ENCODE measurements at regions not wholly inside any gene's neighbourhood (a gene's known extent, or its start where the extent isn't known, plus 50 kb on each side); places are given as distances from the start of the nearest gene placed in this dataset.

- intact Hi-C loops (cut with micrococcal nuclease): no loop called here
Measured at GRCh38 chr4:112845386-112845785, 204.1 kb upstream of the ANK2 start.

- intact Hi-C loops (cut with micrococcal nuclease): no loop called here
Measured at GRCh38 chr4:112847045-112847444, 202.4 kb upstream of the ANK2 start.

GRCh38 chr4:112847781-112848180 lies 201.7 kb upstream of the ANK2 start:
- intact Hi-C loops (cut with micrococcal nuclease): no loop called here

- intact Hi-C loops (cut with micrococcal nuclease): no loop called here
Measured at GRCh38 chr4:112848911-112849310, 200.5 kb upstream of the ANK2 start.

GRCh38 chr4:112852601-112853000 lies 196.9 kb upstream of the ANK2 start:
- intact Hi-C loops (cut with micrococcal nuclease): no loop called here

GRCh38 chr4:112853662-112854256 lies 195.7 kb upstream of the ANK2 start:
- intact Hi-C loops (cut with micrococcal nuclease): no loop called here

GRCh38 chr4:112854420-112854819 lies 195.0 kb upstream of the ANK2 start:
- intact Hi-C loops (cut with micrococcal nuclease): no loop called here

- intact Hi-C loops (cut with micrococcal nuclease): no loop called here
Measured at GRCh38 chr4:112855058-112855457, 194.4 kb upstream of the ANK2 start.

GRCh38 chr4:112857461-112857860 lies 192.0 kb upstream of the ANK2 start:
- intact Hi-C loops (cut with micrococcal nuclease): no loop called here

GRCh38 chr4:112858751-112859150 lies 190.7 kb upstream of the ANK2 start:
- intact Hi-C loops (cut with micrococcal nuclease): no loop called here

GRCh38 chr4:112859456-112860184 lies 189.8 kb upstream of the ANK2 start:
- intact Hi-C loops (cut with micrococcal nuclease): no loop called here

- intact Hi-C loops (cut with micrococcal nuclease): no loop called here
Measured at GRCh38 chr4:112860830-112861690, 188.4 kb upstream of the ANK2 start.

GRCh38 chr4:112861691-112862674 lies 187.5 kb upstream of the ANK2 start:
- intact Hi-C loops (cut with micrococcal nuclease): no loop called here

- intact Hi-C loops (cut with micrococcal nuclease): no loop called here
Measured at GRCh38 chr4:112865443-112865842, 184.0 kb upstream of the ANK2 start.

- intact Hi-C loops (cut with micrococcal nuclease): no loop called here
Measured at GRCh38 chr4:112876316-112876715, 173.1 kb upstream of the ANK2 start.

- intact Hi-C loops (cut with micrococcal nuclease): no loop called here
Measured at GRCh38 chr4:112881842-112882241, 167.6 kb upstream of the ANK2 start.

- intact Hi-C loops (cut with micrococcal nuclease): no loop called here
Measured at GRCh38 chr4:112882286-112882685, 167.2 kb upstream of the ANK2 start.

- intact Hi-C loops (cut with micrococcal nuclease): no loop called here
Measured at GRCh38 chr4:112884406-112884805, 165.0 kb upstream of the ANK2 start.

GRCh38 chr4:112885897-112886296 lies 163.6 kb upstream of the ANK2 start:
- intact Hi-C loops (cut with micrococcal nuclease): no loop called here

GRCh38 chr4:112888622-112889021 lies 160.8 kb upstream of the ANK2 start:
- intact Hi-C loops (cut with micrococcal nuclease): no loop called here

- intact Hi-C loops (cut with micrococcal nuclease): no loop called here
Measured at GRCh38 chr4:112889199-112889598, 160.3 kb upstream of the ANK2 start.

Measured in T-helper 1 cell treated with Interleukin-12 subunit alpha and Interleukin-12 subunit beta and Interleukin-4 antibody, amounts not matched to agents 30 ng/mL and 1 ng/mL, for 36 hours (primary cell).